CMK (cell line): ENCODE measurements at regions not wholly inside any gene's neighbourhood (a gene's known extent, or its start where the extent isn't known, plus 50 kb on each side); places are given as distances from the start of the nearest gene placed in this dataset.
"Not testable (repeated sequence)": the region's sequence is repeated elsewhere in the genome, so short reads cannot be mapped to it uniquely, and the experiment has no call there.

Experiments
- DNase-seq: peaks from one replicate; pipeline ENCODE4 v3.0.0-alpha.2; 2010; ENCODE audit warnings: low read depth

DNA sequence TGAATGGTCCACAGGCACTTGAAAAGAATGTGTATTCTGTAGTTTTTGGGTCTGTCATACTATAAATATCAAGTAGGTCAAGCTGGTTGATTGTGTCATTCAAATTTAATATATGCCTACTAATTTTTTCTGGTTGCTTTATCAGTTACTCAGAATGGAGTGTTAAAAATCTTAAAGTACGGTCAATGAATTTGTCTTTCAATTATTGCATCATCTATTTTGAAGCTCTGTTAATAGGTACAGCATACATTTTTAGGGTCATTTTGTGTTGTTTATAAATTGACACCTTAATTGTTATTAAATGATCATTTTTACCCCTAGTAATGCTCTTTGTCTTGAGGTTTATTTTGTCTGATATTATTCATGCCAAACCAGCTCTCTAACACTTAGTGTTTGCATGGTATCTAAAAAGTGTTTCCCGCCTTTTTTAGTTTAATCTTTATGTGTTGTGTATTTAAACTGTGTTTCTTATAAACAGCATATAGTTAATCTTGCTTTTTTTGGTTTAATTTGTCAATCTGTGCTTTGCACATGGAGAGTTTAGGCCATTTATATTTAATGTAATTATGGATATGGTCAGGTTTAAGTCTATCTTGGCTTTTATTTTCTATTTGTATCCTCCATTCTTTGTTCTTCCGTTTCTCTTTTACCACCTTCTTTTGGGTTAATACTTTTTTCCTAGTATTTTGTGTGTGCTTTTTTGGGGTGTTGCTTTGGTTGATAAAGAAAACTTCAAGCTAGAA is 204.9 kb upstream of the EEF2KMT start:
- no peak for DNase-seq

DNA sequence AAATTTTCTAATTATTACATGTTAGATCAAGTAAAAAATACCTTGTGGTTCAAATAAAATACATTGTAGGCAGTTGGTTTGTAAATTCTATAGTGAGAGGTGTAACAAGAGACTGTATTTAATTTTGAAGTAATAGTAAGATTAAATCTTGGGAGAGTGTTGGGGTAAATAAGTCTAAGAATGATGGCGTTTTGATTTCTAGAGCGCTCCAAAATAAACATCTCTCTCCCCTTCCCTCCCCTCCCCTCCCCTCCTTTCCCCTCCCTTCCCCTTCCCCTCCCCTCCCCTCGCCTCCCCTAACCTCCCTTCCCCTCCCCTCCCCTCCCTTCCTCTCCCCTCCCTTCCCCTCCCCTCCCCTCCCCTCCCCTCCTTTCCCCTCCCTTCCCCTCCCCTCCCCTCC is 200.6 kb upstream of the EEF2KMT start:
- DNase-seq: no peak

DNA sequence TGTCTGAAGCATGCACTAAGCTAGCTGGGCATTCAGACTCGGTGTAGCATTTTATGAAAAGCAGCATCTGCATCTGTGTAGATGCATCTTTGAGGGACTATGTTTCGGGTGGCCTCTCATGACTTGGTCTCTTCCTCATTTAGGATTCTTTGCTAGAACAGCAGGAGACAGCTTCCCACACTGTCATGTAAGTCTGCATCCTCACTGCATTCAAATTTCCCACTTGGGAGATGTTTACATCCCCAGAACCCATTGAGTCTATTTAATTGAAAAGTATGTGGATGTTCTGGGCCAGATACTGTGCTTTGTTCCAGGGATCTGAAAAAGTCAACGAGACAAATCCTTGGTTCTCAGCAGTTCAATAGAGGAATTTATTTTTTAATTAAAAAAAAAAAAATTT is 198.6 kb upstream of the EEF2KMT start:
- no peak for DNase-seq

GRCh38 chr16:5295304-5295703 is 197.7 kb upstream of the EEF2KMT start:
- DNase-seq: not testable (repeated sequence)

DNA sequence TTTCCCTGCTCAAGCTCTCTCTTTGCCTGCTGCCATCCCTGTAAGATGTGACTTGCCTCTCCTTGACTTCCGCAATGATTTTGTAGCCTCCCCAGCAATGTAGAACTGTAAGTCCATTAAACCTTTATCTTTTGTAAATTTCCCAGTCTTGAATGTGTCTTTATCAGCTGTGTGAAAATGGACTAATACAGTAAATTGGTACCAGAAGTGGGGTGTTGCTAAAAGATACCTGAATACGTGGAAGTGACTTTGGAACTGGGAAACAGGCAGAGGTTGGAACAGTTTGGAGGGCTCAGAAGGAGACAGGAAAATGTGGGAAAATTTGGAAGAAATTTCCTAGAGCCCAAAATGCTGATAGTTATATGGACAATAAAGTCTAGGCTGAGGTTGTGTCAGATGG is 184.6 kb upstream of the EEF2KMT start:
- DNase-seq: not testable (repeated sequence)

DNA sequence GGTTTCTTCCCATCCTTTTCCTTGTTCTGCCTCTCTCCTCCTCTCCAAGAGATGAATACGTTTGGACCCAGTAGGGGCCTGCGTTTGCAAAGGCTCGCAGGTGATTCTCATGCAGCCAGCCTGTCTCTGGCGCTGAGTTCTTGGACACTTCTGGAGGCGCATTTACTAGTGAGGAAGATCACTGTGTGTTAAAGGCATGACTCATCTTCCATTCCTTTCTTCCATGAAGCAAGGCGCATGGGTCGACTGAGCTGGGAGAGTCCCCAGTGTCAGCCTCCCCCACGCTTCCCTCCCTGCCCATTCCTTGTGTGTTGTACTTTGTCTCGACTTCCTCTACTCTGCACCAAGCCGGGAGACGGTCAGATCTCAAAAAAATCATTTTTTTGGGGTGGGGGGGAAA is 159.9 kb upstream of the EEF2KMT start:
- DNase-seq: no peak

GRCh38 chr16:5252791-5253190 is 155.2 kb upstream of the EEF2KMT start:
- no peak for DNase-seq

- DNase-seq: not testable (repeated sequence)
These were observed 149.8 kb upstream of the EEF2KMT start for GRCh38 chr16:5247403-5247802.

- DNase-seq: not testable (repeated sequence)
These were observed 142.7 kb upstream of the EEF2KMT start for GRCh38 chr16:5240278-5240626.

- DNase-seq: not testable (repeated sequence)
These were observed 142.1 kb upstream of the EEF2KMT start for GRCh38 chr16:5239472-5240277.

DNA sequence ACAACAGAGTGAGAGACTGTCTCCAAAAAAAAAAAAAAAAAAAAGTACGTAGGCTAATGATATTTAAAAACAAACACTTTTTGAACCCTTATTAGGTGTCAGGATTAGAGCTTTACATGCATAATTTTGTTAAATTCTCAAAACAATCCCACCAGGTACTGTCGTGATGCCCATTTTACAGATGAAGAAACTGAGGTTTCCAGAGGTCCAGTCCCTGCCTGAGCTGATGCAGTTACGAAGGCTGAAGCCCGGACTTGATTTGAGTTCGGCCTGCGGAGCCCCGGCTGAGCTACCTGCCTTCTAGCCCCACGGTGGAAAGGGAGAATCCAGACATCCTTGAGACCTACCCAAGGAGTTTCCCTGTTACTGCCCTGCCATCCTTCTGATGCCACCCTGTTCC is 137.5 kb upstream of the EEF2KMT start:
- no peak for DNase-seq

DNA sequence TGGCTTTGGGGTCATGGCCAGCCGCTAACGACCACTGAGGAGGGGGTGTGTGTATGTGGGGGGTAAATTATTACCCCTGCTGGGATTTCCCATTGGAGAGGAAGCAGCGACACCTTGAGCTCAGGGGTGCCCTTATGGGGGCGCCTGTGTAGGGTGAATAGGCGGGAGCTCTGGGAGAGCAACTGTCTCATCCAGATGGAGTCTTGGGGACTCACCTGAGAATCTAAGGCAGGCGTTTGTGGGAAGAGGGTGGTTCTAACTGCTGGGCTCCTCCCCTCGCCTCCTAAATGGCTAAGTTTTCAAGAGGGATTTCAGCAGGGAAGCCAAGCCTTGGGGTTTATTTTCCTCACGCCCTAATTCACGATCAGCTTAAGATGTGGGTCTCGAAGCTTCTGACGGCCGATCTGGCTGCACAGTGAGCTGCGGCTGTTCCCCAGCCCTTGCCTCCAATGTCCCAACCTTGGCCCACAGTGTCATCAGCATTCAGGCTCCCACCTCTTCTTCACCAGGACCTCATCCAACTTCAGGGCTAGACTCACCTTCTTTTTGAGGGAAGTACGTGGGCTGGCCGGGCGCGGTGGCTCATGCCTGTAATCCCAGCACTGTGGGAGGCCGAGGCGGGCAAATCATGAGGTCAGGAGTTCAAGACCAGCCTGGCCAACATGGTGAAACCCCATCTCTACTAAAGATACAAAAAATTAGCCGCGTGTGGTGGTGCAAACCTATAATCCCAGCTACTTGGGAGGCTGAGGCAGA is 136.9 kb upstream of the EEF2KMT start:
- DNase-seq: no peak

- DNase-seq: no peak
These were observed 133.7 kb upstream of the EEF2KMT start for GRCh38 chr16:5231246-5231759.

DNA sequence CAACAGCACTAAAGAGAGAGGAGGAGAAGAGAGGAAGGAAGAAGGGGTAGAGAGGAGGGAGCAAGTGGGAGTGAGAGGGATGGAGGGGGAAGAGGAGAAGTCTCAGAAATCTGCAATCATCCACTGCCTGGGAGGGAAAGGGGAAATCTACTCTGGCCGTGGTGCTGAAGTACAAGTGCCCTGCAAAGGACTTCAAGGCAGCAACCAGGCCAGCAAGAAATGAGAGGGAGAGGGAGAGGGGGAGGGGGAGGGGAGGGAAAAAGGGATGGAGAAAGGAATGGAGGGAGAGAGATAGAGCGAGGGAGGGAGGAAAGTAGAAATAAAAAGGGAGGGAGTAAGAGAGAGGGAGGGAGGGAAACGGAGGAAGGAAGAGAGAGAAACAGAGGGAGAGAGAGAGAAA is 130.8 kb upstream of the EEF2KMT start:
- no peak for DNase-seq

GRCh38 chr16:5225931-5226655 is 128.5 kb upstream of the EEF2KMT start:
- no peak for DNase-seq

DNA sequence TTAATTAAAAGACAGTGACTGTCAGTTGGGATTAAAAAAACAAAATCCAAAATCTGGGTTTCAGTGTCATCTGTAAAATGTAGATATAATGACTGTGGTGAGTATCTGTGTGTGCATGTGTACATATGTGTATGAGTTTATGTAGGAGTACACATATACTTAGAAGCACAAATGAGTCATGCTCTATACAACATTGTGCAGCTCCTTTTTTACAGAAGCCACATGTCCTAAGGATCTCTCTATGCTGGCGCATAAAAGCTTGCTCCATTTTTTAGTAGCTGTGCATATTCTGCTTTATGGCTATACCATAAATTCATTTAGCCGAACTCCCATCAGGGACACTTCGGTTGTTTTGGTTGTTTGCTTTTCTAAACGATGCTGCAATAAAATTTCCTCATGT is 125.2 kb upstream of the EEF2KMT start:
- no peak for DNase-seq

GRCh38 chr16:5221831-5222230 is 124.2 kb upstream of the EEF2KMT start:
- not testable (repeated sequence) for DNase-seq

GRCh38 chr16:5220705-5221104 is 123.1 kb upstream of the EEF2KMT start:
- DNase-seq: no peak

DNA sequence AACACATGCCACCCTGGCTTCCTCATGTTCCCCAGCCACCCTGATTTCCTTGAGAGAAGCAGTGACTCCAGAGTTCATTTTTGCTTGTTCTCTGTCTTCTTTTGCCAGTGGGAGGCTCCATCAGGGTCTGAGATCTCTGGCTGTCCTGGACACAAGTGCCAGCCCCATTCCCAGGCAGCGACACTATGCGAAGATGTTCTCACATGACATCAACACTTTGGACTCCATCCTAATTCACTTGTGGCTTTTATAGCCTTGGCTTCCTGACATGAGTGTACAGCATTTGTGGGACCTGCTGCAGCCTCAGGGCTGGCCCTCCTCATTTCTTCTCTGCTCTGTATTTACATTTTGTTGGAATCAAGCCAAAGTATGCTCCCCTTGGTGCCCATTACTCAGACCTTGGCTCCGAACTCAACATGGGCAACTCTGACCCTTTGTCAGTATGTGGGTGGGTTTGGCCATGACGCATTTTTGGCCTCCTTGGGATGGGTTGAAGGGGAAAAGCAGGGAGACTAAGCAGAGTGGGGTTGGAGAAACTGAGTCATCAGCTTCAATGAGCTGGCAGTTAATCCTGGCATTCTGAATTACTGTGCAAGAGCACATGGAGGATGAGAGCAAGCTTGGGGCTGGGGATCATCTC is 119.0 kb upstream of the EEF2KMT start:
- DNase-seq: no peak

- no peak for DNase-seq
These were observed 118.3 kb upstream of the EEF2KMT start for GRCh38 chr16:5215901-5216300.

DNA sequence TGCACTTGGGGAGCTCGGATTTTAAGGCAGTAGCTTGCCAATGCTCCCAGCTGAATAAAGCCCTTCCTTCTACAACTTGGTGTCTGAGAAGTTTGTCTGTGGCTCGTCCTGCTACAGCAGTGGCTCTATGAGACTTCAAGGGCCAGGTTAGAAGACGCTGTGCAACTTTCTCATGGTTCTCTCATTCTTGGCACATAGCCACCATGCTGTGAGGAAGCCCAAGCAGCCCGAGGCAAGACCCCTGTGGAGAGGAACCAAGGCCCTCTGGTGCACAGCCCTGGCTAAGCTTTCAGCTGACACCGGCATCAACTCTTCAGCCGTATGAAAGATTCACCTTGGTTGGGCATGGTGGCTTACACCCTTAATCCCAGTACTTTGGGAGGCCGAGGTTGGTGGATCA is 116.9 kb upstream of the EEF2KMT start:
- DNase-seq: no peak
